IMR-90 (cell line): ENCODE measurements at regions not wholly inside any gene's neighbourhood (a gene's known extent, or its start where the extent isn't known, plus 50 kb on each side); places are given as distances from the start of the nearest gene placed in this dataset.

Experiments used
- ATAC-seq: fragments of 200-7000 bp; cut with Tn5 transposase; 2 replicates; pipeline ENCODE4 v1.9.1; 2020; ENCODE audit warnings: low read depth, mild to moderate bottlenecking, moderate library complexity
- BruUV-seq: library from RNA; stranded (reverse); fragments of 400-500 nt; replicated peaks from 2 replicates; lab custom pipeline; 2021; lab: Mats Ljungman, UMichigan
- CTCF ChIA-PET: fragments of 300-600 bp; formaldehyde crosslinking; extraction: SDS; loops from one replicate; lab custom pipeline; 2021; ENCODE audit warnings: antibody characterized with exemption; lab: Yijun Ruan, JAX
- POLR2A ChIA-PET: fragments of 300-600 bp; sonication (Branson Sonifier 250); formaldehyde crosslinking; loops from one replicate; lab custom pipeline; 2022; ENCODE audit warnings: antibody characterized with exemption; ENCODE audit not compliant: unreplicated experiment; lab: Charles Lee
- DNase-seq: peaks from one replicate; pipeline ENCODE4 v3.0.0; 2013
- H2AFZ ChIP-seq: replicated peaks from 2 replicates; pipeline ENCODE3; 2013; ENCODE audit warnings: low read length, mild to moderate bottlenecking; ENCODE audit not compliant: poor library complexity
- H2AK5ac ChIP-seq: 2 replicates; pipeline ENCODE4 v1.6.1; 2013; ENCODE audit warnings: low read depth, low read length, inconsistent platforms
- H2AK9ac ChIP-seq: replicated peaks from 2 replicates; pipeline ENCODE3; 2013; ENCODE audit warnings: mild to moderate bottlenecking, low read depth, low read length, moderate library complexity; ENCODE audit not compliant: poor library complexity
- H2BK120ac ChIP-seq: 2 replicates; pipeline ENCODE4 v1.6.1; 2013; ENCODE audit warnings: low read depth, low read length, inconsistent platforms
- H2BK15ac ChIP-seq: 3 replicates; pipeline ENCODE4 v1.6.1; 2013; ENCODE audit warnings: low read depth, low read length, inconsistent platforms
- H2BK20ac ChIP-seq: 2 replicates; pipeline ENCODE4 v1.6.1; 2013; ENCODE audit warnings: low read depth, mild to moderate bottlenecking, inconsistent platforms, low read length, moderate library complexity
- H2BK5ac ChIP-seq: 2 replicates; pipeline ENCODE4 v1.6.1; 2013; ENCODE audit warnings: mild to moderate bottlenecking, low read depth, low read length, inconsistent platforms; ENCODE audit not compliant: poor library complexity, severe bottlenecking
- H3K14ac ChIP-seq: replicated peaks from 2 replicates; pipeline ENCODE4 v1.6.1; 2013; ENCODE audit warnings: low read depth, low read length, inconsistent platforms
- H3K18ac ChIP-seq: 2 replicates; pipeline ENCODE4 v1.6.1; 2013; ENCODE audit warnings: low read depth, low read length, control low read depth
- H3K23ac ChIP-seq: 2 replicates; pipeline ENCODE4 v1.6.1; 2013; ENCODE audit warnings: low read depth, low read length, inconsistent platforms
- H3K27ac ChIP-seq: 2 replicates; pipeline ENCODE4 v1.5.1; 2013; ENCODE audit warnings: mild to moderate bottlenecking, control low read depth, low read length; ENCODE audit not compliant: insufficient read depth
- H3K27me3 ChIP-seq: 2 replicates; pipeline ENCODE4 v1.6.1; 2013; ENCODE audit warnings: low read length; ENCODE audit not compliant: control insufficient read depth, insufficient read depth
- H3K36me3 ChIP-seq: 2 replicates; pipeline ENCODE4 v1.6.1; 2013; ENCODE audit warnings: low read length, mixed read lengths; ENCODE audit not compliant: control insufficient read depth, insufficient read depth
- H3K4ac ChIP-seq: 2 replicates; pipeline ENCODE4 v1.6.1; 2013; ENCODE audit warnings: low read depth, low read length, inconsistent platforms
- H3K4me1 ChIP-seq: 2 replicates; pipeline ENCODE4 v1.6.1; 2013; ENCODE audit warnings: low read length, mixed read lengths; ENCODE audit not compliant: control insufficient read depth, insufficient read depth
- H3K4me2 ChIP-seq: 2 replicates; pipeline ENCODE4 v1.6.1; 2013; ENCODE audit warnings: low read depth, mild to moderate bottlenecking, control low read depth, low read length, moderate library complexity
- H3K4me3 ChIP-seq: 2 replicates; pipeline ENCODE4 v1.5.1; 2013; ENCODE audit warnings: low read depth, mild to moderate bottlenecking, control low read depth, low read length, moderate library complexity; ENCODE audit not compliant: insufficient read depth
- H3K56ac ChIP-seq: 2 replicates; pipeline ENCODE4 v1.6.1; 2013; ENCODE audit warnings: low read length, inconsistent platforms; ENCODE audit not compliant: insufficient read depth; ENCODE audit errors: extremely low read depth
- H3K79me1 ChIP-seq, 2 experiments: 2 replicates each; pipeline ENCODE4 v1.6.1; 2013; ENCODE audit warnings: low read length in 2 of 2, inconsistent platforms in 1 of 2, low read depth in 1 of 2
- H3K9ac ChIP-seq: 2 replicates; pipeline ENCODE4 v1.6.1; 2013; ENCODE audit warnings: low read depth, low read length, control low read depth
- H3K9me1 ChIP-seq: 2 replicates; pipeline ENCODE4 v1.6.1; 2013; ENCODE audit warnings: low read length, inconsistent platforms; ENCODE audit not compliant: insufficient read depth
- H3K9me3 ChIP-seq: 2 replicates; pipeline ENCODE4 v1.6.1; 2013; ENCODE audit warnings: low read length; ENCODE audit not compliant: control insufficient read depth, insufficient read depth
- H4K20me1 ChIP-seq: 2 replicates; pipeline ENCODE4 v1.6.1; 2013; ENCODE audit warnings: low read length, inconsistent platforms; ENCODE audit not compliant: insufficient read depth
- H4K5ac ChIP-seq: 2 replicates; pipeline ENCODE4 v1.6.1; 2013; ENCODE audit warnings: mild to moderate bottlenecking, low read depth, low read length, control low read depth
- H4K8ac ChIP-seq, 2 experiments: 2 replicates each; pipeline ENCODE4 v1.6.1; 2013; ENCODE audit warnings: low read depth in 2 of 2, low read length in 2 of 2, control low read depth in 1 of 2, inconsistent platforms in 1 of 2
- H4K91ac ChIP-seq: 2 replicates; pipeline ENCODE4 v1.6.1; 2013; ENCODE audit warnings: low read depth, low read length, inconsistent platforms; ENCODE audit not compliant: insufficient read depth
- BHLHE40 ChIP-seq: fragments of 150-350 bp; IDR thresholded peaks from 2 replicates; pipeline ENCODE4 v1.6.1; 2016; ENCODE audit warnings: mild to moderate bottlenecking, low read depth, low read length
- CHD1 ChIP-seq: IDR thresholded peaks from 2 replicates; pipeline ENCODE4 v1.6.1; 2012; ENCODE audit warnings: low read depth, low read length, improper control_type of control experiment
- MAFK ChIP-seq: IDR thresholded peaks from 2 replicates; pipeline ENCODE4 v1.6.1; 2012; ENCODE audit warnings: low read depth, low read length, improper control_type of control experiment
- MAZ ChIP-seq: IDR thresholded peaks from 2 replicates; pipeline ENCODE4 v1.6.1; 2012; ENCODE audit warnings: low read depth, mild to moderate bottlenecking, low read length, improper control_type of control experiment, moderate library complexity, borderline replicate concordance
- NFE2L2 ChIP-seq: fragments of 150-350 bp; IDR thresholded peaks from 2 replicates; pipeline ENCODE4 v1.6.1; 2016; ENCODE audit warnings: low read depth, mild to moderate bottlenecking, low read length
- POLR2A ChIP-seq: IDR thresholded peaks from 2 replicates; pipeline ENCODE4 v1.6.1; 2012; ENCODE audit warnings: mild to moderate bottlenecking, low read depth, low read length
- RAD21 ChIP-seq: IDR thresholded peaks from 2 replicates; pipeline ENCODE4 v1.6.1; 2012; ENCODE audit warnings: low read length, improper control_type of control experiment
- RCOR1 ChIP-seq: IDR thresholded peaks from 2 replicates; pipeline ENCODE4 v1.6.1; 2012; ENCODE audit warnings: mild to moderate bottlenecking, low read length, improper control_type of control experiment; ENCODE audit not compliant: insufficient replicate concordance
- RFX5 ChIP-seq: IDR thresholded peaks from 2 replicates; pipeline ENCODE4 v1.8.0; 2012; ENCODE audit warnings: low read depth, mild to moderate bottlenecking, low read length, moderate library complexity
- SMC3 ChIP-seq: fragments of 150-350 bp; IDR thresholded peaks from 2 replicates; pipeline ENCODE4 v1.6.1; 2016; ENCODE audit warnings: low read depth, mild to moderate bottlenecking, antibody characterized with exemption, low read length, moderate library complexity
- WGBS, 2 experiments: methylation state at CpG; one replicate each; pipeline versions ENCODE4 v1.1.5 to v1.1.7; 2013; ENCODE audit warnings: missing lambda C conversion rate in 2 of 2; ENCODE audit not compliant: insufficient read length in 1 of 2; ENCODE audit errors: extremely low coverage in 2 of 2; 5-methylcytosine and 5-hydroxymethylcytosine counted together
- dilution Hi-C: fragments of 300-500 bp; cut with HindIII; formaldehyde crosslinking; loops from one replicate; pipeline ENCODE4 v1.14.3; 2018; ENCODE audit warnings: low sequenced_read_pairs; ENCODE audit not compliant: unreplicated experiment
- in situ Hi-C: fragments of 300-500 bp; cut with MboI; formaldehyde crosslinking; loops from 3 replicates; pipeline ENCODE4 v1.14.3; 2019; ENCODE audit warnings: low sequenced_read_pairs, inconsistent platforms, mixed read lengths
- intact Hi-C: fragments of 100-400 bp; cut with micrococcal nuclease; formaldehyde crosslinking; loops from 2 replicates; pipeline ENCODE4 v1.10.0; 2022
- TF ChIP-seq, protein P1 (sequence below): fragments of 150-350 bp; IDR thresholded peaks from 2 replicates; pipeline ENCODE4 v1.6.1; 2016; ENCODE audit warnings: low read depth, mild to moderate bottlenecking, low read length, moderate library complexity, borderline replicate concordance
- TF ChIP-seq, protein P2 (sequence below): fragments of 150-350 bp; IDR thresholded peaks from 2 replicates; pipeline ENCODE4 v1.6.1; 2017; ENCODE audit warnings: mild to moderate bottlenecking, antibody characterized with exemption, low read length, low read depth

DNA sequence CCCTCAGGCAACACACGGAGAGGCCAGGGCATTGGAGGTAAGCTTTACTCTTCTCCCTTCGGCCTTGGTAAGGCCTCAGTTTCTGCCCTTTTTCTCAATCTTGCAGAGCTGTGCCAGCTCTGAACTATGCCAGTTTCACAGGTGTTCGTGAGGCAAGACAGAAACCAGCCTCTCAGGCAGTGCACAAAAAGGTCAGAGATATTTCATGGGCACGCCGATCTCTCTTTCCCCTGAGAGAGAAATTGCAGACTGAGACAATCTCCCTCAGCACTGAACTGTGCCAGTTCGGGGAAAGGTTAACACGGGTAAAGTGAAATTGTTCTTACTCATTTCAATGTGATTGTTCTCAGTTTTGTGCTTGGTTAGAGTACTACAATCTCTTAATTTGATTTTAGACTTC, 88.5 kb downstream of the GMNC start:
- no peak overlapping the region for H3K14ac ChIP-seq
- no peak overlapping the region for H3K4me2 ChIP-seq
- TF ChIP-seq MAZ (no peak), CHD1 (no peak), SMC3 (no peak), RAD21 (no peak), POLR2A (no peak), NFE2L2 (no peak), RCOR1 (no peak), BHLHE40 (no peak), RFX5 (no peak), MAFK (no peak)
- TF ChIP-seq, protein P1, sequence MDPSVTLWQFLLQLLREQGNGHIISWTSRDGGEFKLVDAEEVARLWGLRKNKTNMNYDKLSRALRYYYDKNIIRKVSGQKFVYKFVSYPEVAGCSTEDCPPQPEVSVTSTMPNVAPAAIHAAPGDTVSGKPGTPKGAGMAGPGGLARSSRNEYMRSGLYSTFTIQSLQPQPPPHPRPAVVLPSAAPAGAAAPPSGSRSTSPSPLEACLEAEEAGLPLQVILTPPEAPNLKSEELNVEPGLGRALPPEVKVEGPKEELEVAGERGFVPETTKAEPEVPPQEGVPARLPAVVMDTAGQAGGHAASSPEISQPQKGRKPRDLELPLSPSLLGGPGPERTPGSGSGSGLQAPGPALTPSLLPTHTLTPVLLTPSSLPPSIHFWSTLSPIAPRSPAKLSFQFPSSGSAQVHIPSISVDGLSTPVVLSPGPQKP: no peak
- TF ChIP-seq, protein P2, sequence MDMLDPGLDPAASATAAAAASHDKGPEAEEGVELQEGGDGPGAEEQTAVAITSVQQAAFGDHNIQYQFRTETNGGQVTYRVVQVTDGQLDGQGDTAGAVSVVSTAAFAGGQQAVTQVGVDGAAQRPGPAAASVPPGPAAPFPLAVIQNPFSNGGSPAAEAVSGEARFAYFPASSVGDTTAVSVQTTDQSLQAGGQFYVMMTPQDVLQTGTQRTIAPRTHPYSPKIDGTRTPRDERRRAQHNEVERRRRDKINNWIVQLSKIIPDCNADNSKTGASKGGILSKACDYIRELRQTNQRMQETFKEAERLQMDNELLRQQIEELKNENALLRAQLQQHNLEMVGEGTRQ: no peak
- H2AFZ ChIP-seq: no peak overlapping the region
- dilution Hi-C loops: no loop called here
- no peak overlapping the region for H2BK20ac ChIP-seq
- no peak overlapping the region for H3K18ac ChIP-seq
- no peak overlapping the region for H2AK9ac ChIP-seq
- H4K20me1 ChIP-seq: no peaks in the 10 kb centered on the region
- no peak overlapping the region for H3K9ac ChIP-seq
- no peaks in the 10 kb centered on the region for H3K9me1 ChIP-seq
- no peak for ATAC-seq
- no peak overlapping the region for H4K8ac ChIP-seq
- WGBS, 2 experiments: 29% methylated on average over 1 of the region's 7 CpGs; no CpG with 5 or more reads in 1 of the 2 experiments
- no peak overlapping the region for H3K23ac ChIP-seq
- intact Hi-C loops: no loop called here
- H3K36me3 ChIP-seq: no peaks in the 10 kb centered on the region
- no peak for DNase-seq
- H4K5ac ChIP-seq: no peak overlapping the region
- H3K4ac ChIP-seq: no peak overlapping the region
- no peak overlapping the region for H2BK120ac ChIP-seq
- ChIA-PET POLR2A (no interaction called here), CTCF (no interaction called here)
- no peaks in the 10 kb centered on the region for H3K79me1 ChIP-seq
- no peak overlapping the region for H3K4me3 ChIP-seq
- no peak overlapping the region for H2BK15ac ChIP-seq
- H3K9me3 ChIP-seq: no peaks in the 10 kb centered on the region; the same call in 1 of the 2 replicates
- H4K91ac ChIP-seq: no peak overlapping the region
- H3K56ac ChIP-seq: no peak overlapping the region
- in situ Hi-C loops: no loop called here
- H3K4me1 ChIP-seq: no peaks in the 10 kb centered on the region
- no TSS peak for BruUV-seq
- H2BK5ac ChIP-seq: no peak overlapping the region
- H3K27me3 ChIP-seq: no peaks in the 10 kb centered on the region
- no peak overlapping the region for H2AK5ac ChIP-seq
- no peak overlapping the region for H3K27ac ChIP-seq
